Esophagus muscularis mucosa (tissue), 3 donors: ENCODE measurements at regions not wholly inside any gene's neighbourhood (a gene's known extent, or its start where the extent isn't known, plus 50 kb on each side); places are given as distances from the start of the nearest gene placed in this dataset.
"Not testable (repeated sequence)": the region's sequence is repeated elsewhere in the genome, so short reads cannot be mapped to it uniquely, and the experiment has no call there.

Source experiments
- POLR2A ChIP-seq: fragments of 450-650 bp; IDR thresholded peaks from one replicate; pipeline ENCODE4 v1.6.1; 2017; ENCODE audit warnings: antibody characterized with exemption, moderate library complexity, mild to moderate bottlenecking, low read depth
- TF ChIP-seq, protein P1 (sequence below), 3 experiments: fragments of 200-600 bp in 2 of 3; fragments of 450-650 bp in 1 of 3; sonication (generic) in 2 of 3; IDR thresholded peaks; one replicate each; pipeline ENCODE4 v1.5.1; 2017 to 2019; ENCODE audit warnings: antibody characterized with exemption in 3 of 3, mild to moderate bottlenecking in 2 of 3, moderate library complexity in 1 of 3

DNA sequence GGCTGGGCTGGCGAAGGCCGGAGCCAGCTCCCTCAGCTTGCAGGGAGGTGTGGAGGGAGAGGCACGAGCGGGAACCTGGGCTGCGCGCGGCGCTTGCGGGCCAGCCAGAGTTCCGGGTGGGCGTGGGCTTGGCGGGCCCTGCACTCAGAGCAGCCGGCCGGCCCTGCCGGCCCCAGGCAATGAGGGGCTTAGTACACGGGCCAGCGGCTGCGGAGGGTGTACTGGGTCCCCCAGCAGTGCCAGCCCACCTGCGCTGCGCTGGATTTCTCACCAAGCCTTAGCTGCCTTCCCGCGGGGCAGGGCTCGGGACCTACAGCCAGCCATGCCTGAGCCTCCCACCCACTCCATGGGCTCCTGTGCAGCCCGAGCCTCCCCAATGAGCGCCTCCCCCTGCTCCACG lies 1021.4 kb downstream of the PLA2G4A start:
- TF ChIP-seq, protein P1, sequence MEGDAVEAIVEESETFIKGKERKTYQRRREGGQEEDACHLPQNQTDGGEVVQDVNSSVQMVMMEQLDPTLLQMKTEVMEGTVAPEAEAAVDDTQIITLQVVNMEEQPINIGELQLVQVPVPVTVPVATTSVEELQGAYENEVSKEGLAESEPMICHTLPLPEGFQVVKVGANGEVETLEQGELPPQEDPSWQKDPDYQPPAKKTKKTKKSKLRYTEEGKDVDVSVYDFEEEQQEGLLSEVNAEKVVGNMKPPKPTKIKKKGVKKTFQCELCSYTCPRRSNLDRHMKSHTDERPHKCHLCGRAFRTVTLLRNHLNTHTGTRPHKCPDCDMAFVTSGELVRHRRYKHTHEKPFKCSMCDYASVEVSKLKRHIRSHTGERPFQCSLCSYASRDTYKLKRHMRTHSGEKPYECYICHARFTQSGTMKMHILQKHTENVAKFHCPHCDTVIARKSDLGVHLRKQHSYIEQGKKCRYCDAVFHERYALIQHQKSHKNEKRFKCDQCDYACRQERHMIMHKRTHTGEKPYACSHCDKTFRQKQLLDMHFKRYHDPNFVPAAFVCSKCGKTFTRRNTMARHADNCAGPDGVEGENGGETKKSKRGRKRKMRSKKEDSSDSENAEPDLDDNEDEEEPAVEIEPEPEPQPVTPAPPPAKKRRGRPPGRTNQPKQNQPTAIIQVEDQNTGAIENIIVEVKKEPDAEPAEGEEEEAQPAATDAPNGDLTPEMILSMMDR (IDR thresholded peaks at IDR 0.05), result not testable (repeated sequence)
- TF ChIP-seq POLR2A, result not testable (repeated sequence)
